ENCODE measurements at regions not wholly inside any gene's neighbourhood (a gene's known extent, or its start where the extent isn't known, plus 50 kb on each side); places are given as distances from the start of the nearest gene placed in this dataset.
A peak's percentile ranks its signal among the peaks of the same experiment; 100 is the strongest.

DNA sequence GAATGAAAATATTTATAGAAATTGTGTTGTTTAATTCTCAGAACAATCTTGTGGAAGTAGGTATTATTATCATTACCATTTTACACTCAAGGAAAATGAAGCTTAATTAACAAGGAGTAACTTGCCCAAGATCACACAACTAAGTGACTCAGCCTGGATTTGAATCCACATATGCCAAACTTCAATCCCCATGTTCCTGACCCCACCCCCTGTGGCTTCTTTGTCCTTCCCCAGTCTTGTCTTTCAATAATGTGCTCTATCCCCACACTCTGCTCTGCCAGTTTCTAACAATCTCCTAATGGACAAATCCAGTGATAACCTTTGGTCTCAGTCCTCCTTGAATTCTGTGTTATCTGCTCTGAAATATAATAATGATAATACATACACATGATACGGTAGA lies 355.2 kb downstream of the BMP4 start:
- DNase-seq = no peak

DNA sequence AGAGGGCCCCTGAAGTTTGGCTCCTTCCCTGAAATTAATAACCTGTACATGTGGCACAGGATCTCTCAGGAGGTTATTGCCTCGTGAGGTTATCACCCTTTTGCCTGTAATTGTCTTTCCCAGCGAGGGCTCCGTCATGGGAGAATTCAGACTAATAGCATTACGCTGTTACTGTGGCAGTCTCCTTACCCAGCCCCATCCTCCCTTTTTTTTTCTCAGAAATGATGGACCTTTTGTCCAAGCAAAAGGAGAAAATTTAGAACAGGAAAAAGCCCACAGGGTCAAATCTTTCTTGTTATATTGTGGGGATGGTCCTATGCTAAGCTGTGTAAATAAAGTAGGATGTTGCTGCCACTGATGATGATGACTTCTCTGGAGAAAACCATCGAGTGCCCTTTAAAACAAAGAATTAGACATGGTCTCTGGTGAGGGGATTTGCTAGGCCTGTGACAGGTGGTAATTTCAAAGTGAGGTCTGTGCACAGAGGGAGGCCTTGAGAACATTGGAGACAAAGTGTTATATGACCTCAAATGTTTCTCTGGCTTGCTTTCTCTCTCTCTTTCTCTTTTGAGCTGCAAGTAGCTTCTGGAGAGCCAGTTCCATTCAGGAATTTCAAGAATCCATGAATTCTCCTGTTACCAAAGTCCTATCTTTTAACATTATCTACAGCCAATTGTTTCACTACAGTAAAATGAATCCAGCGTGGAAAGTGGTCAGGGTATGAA lies 357.2 kb downstream of the BMP4 start:
- DNase-seq = no peak

DNA sequence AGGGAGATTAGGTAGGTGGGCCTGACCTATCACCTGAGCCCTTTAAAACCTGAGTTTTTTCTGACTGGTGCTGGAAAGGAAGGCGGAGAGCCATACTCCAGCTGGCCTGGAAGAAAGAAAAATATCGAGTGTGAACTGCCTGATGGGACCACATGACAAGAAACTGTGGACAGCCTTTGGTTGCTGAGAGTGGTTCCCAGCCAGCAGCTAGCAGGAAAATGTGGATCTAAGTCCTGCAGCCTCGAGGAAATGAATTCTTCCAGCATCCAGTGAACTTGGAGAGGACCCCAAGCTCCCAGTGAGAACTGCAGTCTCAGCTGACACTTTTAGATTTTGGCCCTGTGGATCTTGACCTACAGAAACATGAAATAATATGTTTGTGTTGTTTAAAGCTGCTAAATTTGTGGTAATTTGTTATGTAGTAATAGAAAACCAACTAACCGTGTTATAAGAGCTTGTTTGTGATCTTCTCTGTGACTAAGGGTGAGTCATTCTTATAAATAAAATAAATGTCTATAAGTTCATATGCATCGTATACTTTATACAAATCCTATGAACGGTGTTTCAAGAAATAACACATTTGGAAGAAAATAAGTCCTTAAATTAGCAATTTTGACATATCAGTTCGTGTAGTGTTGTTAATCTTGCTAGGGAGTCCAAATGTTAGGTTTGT lies 359.6 kb downstream of the BMP4 start:
- DNase-seq = no peak

DNA sequence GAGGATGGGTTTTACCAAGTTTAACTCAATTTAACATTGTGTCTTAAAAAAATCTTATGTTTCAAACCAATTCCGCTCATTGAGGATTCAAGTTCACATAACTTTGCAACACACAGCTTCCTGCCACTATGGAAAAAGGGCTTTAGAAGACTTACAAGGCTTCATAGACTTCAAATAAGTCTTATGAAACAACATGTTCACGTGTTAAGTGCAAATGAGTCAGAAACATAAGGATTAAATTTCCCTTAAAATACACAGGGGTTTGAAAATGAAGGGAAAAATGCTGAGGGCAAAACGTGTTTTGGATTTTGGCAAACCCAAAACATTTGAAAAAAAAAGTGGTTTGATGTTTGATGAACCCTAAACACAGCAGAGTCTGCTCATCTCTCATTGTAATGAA lies 364.8 kb downstream of the BMP4 start:
- no peak for DNase-seq

DNA sequence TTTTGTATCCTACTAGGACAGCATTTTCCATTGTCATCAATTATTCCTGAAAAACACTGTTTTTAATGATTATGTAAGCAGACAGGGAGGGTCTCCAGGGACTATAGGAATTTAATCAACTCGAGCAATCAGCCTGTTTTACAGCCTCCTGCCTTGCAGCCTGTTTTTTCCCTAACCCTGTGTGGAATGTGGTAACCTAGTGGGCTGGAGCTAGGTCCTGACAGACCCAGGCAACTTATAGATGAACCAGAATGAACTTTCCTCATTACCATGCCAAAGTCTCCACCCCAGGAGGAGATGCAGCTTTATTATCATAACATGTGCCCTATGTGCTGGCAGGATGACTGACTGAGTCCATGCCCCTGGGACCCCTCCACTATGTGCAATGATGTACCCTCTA lies 375.1 kb downstream of the BMP4 start:
- no peak for DNase-seq

DNA sequence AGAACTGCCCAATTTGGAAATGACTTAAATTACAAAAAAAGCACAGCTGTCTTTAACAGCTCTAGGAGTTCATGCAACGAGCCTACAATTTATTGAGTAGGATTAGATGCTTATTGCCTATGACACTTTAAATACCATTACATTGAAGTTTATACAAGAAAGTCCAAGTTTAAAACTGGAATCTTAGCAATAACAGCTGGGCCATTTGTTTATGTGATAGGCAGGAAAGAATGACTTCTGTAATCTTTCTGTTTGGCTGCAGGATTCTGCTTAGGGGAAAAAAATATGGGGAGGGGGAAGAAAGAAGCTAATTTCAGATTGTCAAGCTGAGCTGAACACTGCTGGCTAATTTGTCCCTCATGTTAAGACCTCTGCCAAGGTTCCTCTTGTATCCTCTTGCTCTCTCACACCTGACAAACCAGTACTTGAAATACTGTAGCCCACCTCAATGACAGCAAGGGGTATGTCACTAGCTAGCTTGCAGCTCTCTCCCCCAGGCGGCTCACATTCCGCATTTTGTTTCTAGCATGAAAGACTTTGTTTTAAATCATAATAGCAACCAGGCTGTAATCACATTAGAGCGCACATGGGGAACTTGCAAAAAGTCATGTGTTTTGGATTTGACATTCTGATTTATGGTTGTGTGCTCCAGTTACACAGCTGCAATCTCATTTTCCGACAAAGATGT lies 384.8 kb downstream of the BMP4 start:
- DNase-seq = no peak

DNA sequence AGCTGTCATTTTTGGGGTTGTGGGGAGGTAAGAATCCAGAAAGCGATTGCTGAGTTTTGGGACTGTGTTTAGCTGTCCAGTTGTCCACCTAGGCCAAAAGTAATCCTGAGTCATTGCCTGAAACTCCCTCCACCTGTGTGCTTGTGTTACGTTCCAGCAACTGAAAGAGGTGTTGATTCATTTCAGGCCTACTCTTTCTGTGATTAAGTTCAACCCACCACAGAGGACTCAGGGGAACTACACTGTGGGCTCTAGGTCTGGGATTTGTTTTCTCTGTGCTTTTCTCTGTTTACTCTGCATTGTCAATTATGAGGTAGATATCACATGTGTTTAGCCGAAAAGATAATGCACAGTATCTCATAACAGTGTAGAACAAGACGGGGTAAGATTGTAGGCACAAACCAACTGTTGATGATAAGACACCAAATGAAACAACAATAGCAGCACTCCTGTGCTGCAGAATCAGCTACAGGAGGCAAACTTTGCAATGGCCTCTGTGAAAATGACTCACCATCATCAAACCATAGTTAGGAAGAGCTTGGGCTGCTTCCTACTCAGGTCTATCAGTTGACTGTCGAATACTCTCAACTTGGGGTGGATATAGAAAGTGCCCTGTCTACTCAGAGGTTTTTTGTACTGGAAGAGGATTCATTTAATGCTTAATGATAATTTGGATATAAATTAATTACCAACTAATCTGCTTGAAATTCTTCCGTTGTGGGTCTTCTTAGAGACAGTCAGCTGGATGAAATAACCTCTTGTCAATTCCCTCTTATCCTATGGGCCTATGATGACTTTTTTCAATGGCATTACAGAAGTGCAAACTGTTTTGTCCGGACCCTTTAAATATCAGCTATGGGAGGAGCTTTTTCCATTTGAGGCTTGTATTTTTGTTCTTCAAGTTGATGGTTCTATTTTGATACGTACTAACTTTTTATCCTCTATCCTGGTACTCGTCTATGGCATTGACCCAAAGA lies 385.9 kb downstream of the BMP4 start:
- DNase-seq = no peak

DNA sequence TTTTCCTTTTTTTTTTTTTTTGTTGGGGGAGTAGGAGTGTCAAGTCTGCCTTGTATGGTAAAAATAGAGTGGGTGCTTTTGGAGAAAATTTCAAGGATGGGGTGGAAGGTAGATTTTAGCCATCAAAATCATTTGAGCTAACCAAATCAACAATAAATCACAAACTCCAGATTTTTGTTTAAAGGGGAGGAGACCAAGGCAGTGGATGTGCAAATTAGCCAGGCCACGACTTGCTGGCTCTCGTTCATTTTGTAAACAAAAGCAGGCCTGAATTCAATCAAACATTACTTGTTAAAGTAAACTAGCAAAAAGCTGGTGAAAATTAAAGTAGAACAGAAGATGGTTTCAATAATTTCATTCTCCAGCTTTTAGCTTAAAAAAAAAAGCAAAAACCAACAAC lies 387.2 kb downstream of the BMP4 start:
- no peak for DNase-seq

DNA sequence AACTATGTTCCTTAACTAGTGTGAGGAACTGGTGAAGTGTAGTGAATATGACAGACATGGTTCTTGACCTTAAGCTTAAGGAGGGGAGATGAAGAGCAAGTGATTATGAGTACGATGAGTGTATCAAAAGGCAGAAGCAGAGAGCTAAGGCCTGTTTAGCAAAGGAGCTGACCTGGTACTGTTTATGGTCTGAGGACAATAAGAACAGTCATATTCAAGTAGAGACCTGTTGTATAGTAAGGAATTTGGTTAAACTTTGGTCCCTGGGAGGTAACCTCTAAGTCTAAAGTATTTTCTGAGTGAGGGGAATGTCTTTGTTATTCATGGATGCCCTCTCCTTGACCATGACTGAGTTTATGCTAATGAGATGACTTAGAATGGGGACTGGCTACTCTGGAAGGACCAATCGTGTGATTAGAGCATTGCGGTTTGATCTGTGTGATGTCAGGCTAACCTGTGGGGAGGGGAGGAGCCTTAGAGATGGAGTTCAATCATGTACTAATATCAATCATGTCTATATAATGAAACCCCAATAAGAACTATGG lies 389.3 kb downstream of the BMP4 start:
- no peak for DNase-seq

DNA sequence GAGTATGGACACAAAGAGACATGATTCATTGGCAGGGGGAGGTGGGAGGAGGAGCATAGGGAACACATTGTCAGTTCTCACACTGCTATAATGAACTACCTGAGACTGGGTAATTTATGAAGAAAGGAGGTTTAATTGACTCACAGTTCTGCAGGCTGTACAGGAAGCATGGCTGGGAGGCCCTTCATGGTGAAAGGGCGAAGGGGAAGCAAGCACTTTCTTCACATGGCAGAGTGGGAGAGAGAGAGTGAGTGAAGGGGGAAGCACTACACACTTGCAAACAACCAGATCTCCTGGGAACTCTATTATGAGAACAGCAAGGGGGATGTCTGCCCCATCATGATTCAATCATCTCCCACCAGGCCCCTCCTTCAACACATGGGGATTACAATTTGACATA lies 391.8 kb downstream of the BMP4 start:
- DNase-seq = no peak

DNA sequence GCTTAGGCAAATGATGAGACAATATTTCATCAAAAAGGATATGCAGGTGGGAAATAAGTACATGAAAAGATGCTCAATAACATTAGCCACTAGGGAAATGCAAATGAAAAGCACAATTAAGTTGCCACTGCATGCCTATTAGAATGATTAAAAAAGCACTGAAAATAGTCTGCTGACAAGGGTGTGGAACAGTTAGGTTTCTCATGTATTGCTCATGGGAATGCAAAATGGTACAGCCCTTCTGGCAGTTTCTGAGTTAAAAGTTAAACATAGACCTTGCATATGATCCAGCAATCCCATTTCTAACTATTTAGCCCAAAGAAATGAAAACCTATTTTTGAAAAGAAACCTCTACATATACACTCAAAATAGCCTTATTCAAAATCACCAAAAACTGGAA lies 393.0 kb downstream of the BMP4 start:
- DNase-seq = no peak

DNA sequence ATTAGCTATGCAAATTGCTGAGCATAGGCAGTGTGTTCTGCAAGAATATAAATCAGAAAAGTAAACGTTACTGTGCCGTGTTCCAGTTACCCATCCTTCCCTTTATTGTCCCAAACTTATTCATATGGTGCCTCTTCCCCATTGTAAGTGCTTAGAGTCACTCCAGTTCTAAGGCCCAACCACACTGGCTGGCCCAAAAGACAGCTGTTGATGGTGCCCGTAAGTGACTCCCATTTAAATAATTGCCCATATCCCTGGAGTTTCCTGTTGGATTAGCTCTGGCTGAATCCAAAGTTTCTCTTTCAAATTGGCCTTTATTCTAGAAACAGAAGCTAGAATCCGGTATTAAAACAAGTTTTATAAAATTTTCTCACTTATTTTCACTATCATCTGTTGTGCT lies 400.1 kb upstream of the DDHD1 start:
- DNase-seq = no peak

DNA sequence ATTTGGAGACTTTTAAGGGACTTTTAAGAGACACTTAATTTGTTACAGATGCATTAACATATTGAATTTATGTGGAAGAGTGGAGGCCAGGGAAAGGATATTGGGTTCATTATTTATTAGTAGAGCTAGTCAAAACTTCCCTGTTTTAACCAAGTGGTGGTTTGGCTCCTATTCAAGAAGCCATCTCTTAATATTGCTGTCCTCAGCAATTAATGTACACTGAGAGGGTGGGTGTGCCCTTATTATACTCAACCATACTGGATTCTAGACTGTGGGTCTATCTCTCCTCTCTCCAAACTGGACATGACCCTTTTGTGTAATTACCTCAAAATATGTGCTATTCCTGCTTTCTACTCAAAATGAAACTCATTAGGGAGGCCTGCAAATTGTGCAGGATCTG lies 398.7 kb upstream of the DDHD1 start:
- no peak for DNase-seq

DNA sequence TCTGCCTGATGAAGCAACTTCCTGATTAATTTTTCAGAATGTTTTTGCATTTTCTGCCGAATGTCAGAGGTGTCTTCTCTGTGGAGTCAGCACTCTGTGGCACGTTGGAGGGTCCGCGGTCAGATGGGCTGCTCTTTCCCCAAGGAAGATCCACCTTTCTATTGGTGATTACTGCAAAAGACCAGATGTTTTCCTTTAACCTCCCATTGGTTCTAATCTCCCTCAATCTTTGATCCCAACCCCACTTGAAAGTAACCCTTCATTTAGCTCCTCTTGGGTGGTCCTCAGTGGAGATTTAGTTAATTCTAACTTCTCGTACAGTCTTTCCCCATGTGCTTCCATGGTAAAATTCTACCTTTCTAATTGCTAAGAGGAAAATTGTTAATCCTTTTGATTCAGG lies 397.7 kb upstream of the DDHD1 start:
- no peak for DNase-seq

DNA sequence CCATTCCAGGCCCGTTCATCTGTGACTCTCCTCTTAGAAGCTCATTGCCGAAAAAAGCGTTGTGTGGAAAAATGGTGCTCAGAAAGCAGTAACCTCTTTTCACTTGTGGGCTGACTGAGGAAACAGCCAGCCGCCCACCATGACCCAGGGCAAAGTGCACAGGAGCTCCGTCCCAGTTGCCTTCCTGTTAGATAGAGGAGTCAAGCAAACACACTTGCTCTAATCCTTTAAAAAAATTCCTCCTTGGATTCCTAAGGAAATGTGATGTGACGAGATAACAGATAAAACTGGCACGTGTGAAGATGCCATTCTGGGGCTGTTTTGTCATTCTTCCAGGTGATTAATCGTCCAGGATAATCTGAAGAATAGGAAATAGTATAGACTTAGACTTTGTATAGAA lies 396.8 kb upstream of the DDHD1 start:
- DNase-seq = no peak

DNA sequence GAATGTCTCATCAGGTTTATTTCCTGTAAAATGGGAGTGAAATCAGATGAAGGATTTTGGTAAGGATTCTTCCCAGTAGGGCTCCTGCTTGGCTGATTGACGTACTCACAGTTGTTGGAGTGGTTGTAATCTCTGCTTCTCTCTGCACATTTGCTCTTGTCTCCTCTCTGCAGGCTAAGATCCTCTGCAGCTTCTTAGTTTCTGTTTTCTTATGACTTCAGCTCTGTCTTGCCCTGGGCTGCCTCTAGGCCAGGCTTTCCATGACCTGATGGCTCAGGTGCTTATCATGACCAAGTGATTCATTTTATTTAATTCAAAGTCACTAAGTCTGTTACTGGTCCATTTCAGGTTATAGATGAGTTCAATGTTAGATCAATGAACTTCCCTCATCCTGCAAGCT lies 394.5 kb upstream of the DDHD1 start:
- DNase-seq = no peak

DNA sequence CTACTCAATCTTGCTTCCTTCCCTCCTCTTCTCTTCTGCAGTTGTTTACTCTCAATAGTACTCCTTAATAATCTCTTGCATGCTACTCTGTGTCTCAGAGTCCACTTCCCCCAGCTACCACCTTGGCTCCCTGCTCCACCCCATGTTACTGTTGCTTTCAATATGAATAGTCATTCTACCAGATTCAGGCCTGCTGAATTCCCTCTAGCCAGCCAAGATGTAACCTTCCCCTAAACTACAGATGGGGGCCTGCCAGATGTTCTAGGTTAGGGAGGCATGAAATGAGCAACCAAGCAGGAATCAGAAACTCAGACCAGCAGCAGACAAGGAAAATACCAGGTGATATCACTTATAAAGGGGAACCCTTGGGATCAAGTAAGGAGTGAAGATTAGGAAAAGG lies 392.1 kb upstream of the DDHD1 start:
- no peak for DNase-seq

DNA sequence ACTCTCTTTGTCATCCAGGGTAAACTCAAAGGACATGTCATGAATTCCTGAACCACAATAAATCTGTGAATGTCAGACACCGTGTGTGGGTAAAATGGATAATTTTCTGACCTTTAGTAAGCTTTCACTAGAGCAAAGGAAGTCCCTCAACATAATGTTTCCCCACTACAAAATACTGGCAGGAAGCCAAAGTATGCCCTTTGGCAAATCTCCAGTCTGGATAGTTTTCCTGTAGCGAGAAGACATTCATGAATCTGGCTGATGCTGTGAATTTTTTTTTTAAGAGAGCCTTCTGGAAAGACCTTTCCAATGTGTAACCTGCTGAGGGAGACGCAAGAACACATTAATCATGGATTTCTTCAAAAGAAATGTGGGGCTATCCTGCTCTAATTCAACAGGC lies 389.6 kb upstream of the DDHD1 start:
- no peak for DNase-seq

DNA sequence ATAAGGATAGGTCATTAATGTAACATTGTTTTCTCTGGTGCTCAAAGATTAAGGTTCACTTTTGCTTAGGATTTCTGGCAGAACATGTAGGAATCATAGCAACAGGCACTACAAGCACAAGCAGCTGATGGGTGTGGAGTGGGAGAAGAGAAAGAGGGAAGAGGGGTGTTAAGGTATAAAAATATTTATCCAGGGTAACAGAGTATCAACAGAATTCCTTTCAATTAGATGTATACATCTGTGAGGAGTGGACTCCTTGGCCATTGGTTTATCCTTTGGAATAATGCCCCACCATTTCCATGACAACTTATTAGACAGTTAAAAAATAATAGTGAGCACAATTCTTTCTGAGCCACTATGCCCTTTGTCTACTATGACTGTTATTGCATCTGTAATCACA lies 388.3 kb upstream of the DDHD1 start:
- DNase-seq = no peak

DNA sequence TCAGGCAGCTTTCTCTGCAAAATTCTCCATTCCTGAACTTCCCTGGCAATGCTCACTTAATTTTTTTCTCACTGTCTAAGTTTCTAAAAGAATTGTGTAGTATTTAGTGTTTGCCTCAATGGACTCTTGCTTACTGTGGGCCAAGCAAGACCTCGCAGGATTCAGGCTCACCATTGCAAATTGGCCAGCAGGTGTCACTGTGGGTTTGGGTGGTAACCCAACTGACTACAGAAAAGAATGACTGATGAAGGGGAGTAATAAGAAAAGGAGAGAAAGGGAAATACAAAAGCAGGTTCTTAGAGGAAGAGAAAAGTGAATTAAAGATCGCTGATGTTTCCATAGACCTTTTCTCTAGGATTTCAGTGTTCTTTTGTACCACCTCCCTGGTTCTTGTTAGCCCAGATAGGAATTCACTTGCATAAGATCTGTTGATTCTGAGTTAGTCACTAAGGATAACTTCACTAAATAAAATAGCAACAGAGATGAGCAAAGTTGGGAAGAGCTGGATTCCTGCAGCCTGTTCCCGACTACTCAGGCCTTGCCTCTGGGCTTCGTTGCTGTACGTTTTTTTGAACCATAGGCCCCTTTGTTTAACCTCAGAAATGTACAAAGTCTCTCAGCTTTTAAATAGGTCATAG lies 386.5 kb upstream of the DDHD1 start:
- DNase-seq = peak; percentile 6

DNA sequence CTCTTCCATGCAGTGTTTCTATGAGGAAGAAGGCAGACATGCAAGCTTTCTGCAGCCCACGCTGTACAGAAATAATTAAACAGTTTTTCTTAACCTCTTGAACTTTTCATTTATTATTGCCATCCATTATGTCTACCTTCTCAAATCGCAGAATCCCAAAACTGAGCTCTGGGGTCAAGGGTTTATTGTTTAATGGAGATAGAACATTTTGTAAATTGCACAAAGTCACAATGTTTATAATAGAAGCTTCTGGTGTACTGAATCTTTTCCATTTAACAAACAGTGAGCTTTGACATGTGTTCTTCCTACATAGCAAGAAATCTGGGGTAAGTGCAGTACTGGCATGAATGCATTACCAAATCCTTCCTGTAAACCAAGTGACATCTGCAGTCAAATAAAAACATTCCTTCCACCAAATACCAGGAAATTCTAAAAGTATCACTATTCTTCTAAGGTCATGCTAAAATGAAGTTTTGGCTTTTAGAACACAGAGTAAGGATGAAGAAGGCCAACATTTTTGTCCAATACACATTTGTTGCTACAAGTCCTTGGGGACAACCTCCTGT lies 385.3 kb upstream of the DDHD1 start:
- DNase-seq = no peak
